Endothelial cell of umbilical vein (primary cell): ENCODE measurements at regions not wholly inside any gene's neighbourhood (a gene's known extent, or its start where the extent isn't known, plus 50 kb on each side); places are given as distances from the start of the nearest gene placed in this dataset.

ENCODE experiments used
- CTCF ChIP-seq, 2 donors: IDR thresholded peaks; 1 replicate in 1 of 2; 2 replicates in 1 of 2; pipeline ENCODE4 v1.5.1; 2011; ENCODE audit warnings: low read length in 2 of 2, mild to moderate bottlenecking in 2 of 2, moderate library complexity in 2 of 2, control low read depth in 1 of 2, inconsistent platforms in 1 of 2, low read depth in 1 of 2; ENCODE audit not compliant: insufficient read depth in 1 of 2; ENCODE audit errors: extremely low read depth in 1 of 2
- EZH2 ChIP-seq: IDR thresholded peaks from 2 replicates; pipeline ENCODE4 v1.6.1; 2012; ENCODE audit warnings: borderline replicate concordance, low read depth, mild to moderate bottlenecking, moderate library complexity, low read length, inconsistent platforms; ENCODE audit not compliant: severe bottlenecking
- GATA2 ChIP-seq: IDR thresholded peaks from 2 replicates; pipeline ENCODE4 v1.7.0; 2011; ENCODE audit warnings: low read depth, mild to moderate bottlenecking, moderate library complexity, mixed read lengths, low read length; ENCODE audit not compliant: insufficient read length, insufficient read depth
- JUN ChIP-seq: IDR thresholded peaks from 2 replicates; pipeline ENCODE4 v1.6.1; 2011; ENCODE audit warnings: borderline replicate concordance, low read depth; ENCODE audit not compliant: insufficient read length, insufficient read depth
- POLR2A ChIP-seq: IDR thresholded peaks from 2 replicates; pipeline ENCODE4 v1.6.1; 2012; ENCODE audit warnings: low read depth, mild to moderate bottlenecking, control low read depth, low read length
- TF ChIP-seq, protein P1 (sequence below): IDR thresholded peaks from 2 replicates; pipeline ENCODE4 v1.6.1; 2011; ENCODE audit not compliant: insufficient read depth, insufficient read length

DNA sequence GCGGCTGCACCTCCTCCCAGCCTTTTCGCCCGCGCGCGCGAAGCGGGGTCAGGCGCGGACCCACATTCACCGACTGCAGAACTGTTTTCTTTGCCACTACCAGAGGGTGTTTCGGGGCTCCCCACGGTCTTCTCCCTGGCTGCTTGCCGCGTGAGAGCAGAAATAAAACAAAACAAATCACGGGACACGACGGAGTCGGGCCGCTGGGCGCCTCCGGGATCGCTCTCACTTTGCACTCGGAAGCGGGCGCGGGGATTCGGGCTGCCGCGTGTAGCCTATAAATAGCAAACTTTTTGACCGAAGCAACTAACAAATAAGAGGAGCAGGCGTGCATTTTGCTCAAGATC, 412.3 kb upstream of the ESRRG start:
- TF ChIP-seq CTCF (IDR thresholded peaks at IDR 0.05; ENCODE audit: extremely low read depth in 1 of 2, insufficient read depth in 1 of 2, low read depth in 1 of 2, low read length in 2 of 2) (no peak), GATA2 (no peak), EZH2 (no peak), JUN (no peak), POLR2A (no peak)
- TF ChIP-seq, protein P1, sequence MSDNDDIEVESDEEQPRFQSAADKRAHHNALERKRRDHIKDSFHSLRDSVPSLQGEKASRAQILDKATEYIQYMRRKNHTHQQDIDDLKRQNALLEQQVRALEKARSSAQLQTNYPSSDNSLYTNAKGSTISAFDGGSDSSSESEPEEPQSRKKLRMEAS = no peak
